Astrocyte (in vitro differentiated cells and primary cell): ENCODE measurements at regions not wholly inside any gene's neighbourhood (a gene's known extent, or its start where the extent isn't known, plus 50 kb on each side); places are given as distances from the start of the nearest gene placed in this dataset.

Experiments
- EZH2 ChIP-seq: IDR thresholded peaks from 2 replicates; pipeline ENCODE4 v1.6.1; 2012; ENCODE audit warnings: mild to moderate bottlenecking, low read length, inconsistent platforms; ENCODE audit not compliant: insufficient read depth
- TF ChIP-seq, protein P1 (sequence below): IDR thresholded peaks from 2 replicates; pipeline ENCODE4 v1.5.1; 2011; ENCODE audit warnings: low read depth, mild to moderate bottlenecking, inconsistent platforms, low read length, moderate library complexity; ENCODE audit not compliant: insufficient read depth

DNA sequence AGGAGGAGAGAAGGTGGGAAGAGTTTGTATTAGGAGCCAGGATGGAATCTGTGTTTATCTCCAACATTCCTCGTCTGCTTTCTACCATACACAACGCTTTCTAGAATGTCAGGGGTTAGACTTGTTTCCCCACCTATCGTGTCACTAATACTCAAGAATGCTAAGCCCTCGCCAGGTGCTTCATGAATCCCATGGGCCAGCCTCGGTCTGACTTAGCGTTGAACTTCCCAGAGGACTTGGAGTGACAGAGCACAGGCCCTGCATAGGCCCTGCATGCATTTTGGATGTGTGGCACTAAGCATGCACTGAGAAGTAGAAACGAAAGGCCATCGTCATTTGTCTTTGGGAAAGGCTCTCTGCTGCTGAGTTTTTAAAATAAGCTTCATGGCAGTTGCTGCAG, 328.7 kb downstream of the NSG2 start:
- TF ChIP-seq, protein P1, sequence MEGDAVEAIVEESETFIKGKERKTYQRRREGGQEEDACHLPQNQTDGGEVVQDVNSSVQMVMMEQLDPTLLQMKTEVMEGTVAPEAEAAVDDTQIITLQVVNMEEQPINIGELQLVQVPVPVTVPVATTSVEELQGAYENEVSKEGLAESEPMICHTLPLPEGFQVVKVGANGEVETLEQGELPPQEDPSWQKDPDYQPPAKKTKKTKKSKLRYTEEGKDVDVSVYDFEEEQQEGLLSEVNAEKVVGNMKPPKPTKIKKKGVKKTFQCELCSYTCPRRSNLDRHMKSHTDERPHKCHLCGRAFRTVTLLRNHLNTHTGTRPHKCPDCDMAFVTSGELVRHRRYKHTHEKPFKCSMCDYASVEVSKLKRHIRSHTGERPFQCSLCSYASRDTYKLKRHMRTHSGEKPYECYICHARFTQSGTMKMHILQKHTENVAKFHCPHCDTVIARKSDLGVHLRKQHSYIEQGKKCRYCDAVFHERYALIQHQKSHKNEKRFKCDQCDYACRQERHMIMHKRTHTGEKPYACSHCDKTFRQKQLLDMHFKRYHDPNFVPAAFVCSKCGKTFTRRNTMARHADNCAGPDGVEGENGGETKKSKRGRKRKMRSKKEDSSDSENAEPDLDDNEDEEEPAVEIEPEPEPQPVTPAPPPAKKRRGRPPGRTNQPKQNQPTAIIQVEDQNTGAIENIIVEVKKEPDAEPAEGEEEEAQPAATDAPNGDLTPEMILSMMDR = no peak
- no peak for TF ChIP-seq EZH2
